KMS-11 (cell line): ENCODE measurements at regions not wholly inside any gene's neighbourhood (a gene's known extent, or its start where the extent isn't known, plus 50 kb on each side); places are given as distances from the start of the nearest gene placed in this dataset.
"Not testable (repeated sequence)": the region's sequence is repeated elsewhere in the genome, so short reads cannot be mapped to it uniquely, and the experiment has no call there.

Experiments used
- H2AFZ ChIP-seq: fragments of 200-600 bp; sonication (generic); 2 replicates; pipeline ENCODE4 v1.6.1; 2016; ENCODE audit warnings: antibody characterized with exemption, mixed run types, low read depth
- H3K27ac ChIP-seq: fragments of 200-600 bp; sonication (generic); 2 replicates; pipeline ENCODE4 v1.6.1; 2016; ENCODE audit warnings: mild to moderate bottlenecking, mixed run types
- H3K27me3 ChIP-seq: fragments of 200-600 bp; sonication (generic); 2 replicates; pipeline ENCODE4 v1.6.1; 2017; ENCODE audit warnings: mild to moderate bottlenecking, low read depth, mixed run types, moderate library complexity; ENCODE audit not compliant: insufficient read depth
- H3K36me3 ChIP-seq: fragments of 200-600 bp; sonication (generic); 2 replicates; pipeline ENCODE4 v1.6.1; 2017; ENCODE audit warnings: mild to moderate bottlenecking, mixed run types; ENCODE audit not compliant: insufficient read depth
- H3K4me1 ChIP-seq: fragments of 200-600 bp; sonication (generic); 2 replicates; pipeline ENCODE4 v1.6.1; 2016; ENCODE audit warnings: mild to moderate bottlenecking, low read depth, mixed run types; ENCODE audit not compliant: poor library complexity, severe bottlenecking
- H3K4me2 ChIP-seq: fragments of 200-600 bp; sonication (generic); 2 replicates; pipeline ENCODE4 v1.7.0; 2016; ENCODE audit warnings: mild to moderate bottlenecking, mixed run types
- H3K4me3 ChIP-seq: fragments of 200-600 bp; sonication (generic); IDR thresholded peaks from 2 replicates; pipeline ENCODE4 v1.6.1; 2017; ENCODE audit warnings: low read depth, low read length, mixed read lengths; ENCODE audit not compliant: insufficient read depth
- H3K79me2 ChIP-seq: fragments of 200-600 bp; sonication (generic); 2 replicates; pipeline ENCODE4 v1.6.1; 2016; ENCODE audit warnings: low read depth, mixed run types; ENCODE audit not compliant: insufficient read depth
- H3K9ac ChIP-seq: fragments of 200-600 bp; sonication (generic); 2 replicates; pipeline ENCODE4 v1.6.1; 2016; ENCODE audit warnings: mild to moderate bottlenecking, mixed run types
- H4K20me1 ChIP-seq: fragments of 200-600 bp; sonication (generic); 2 replicates; pipeline ENCODE4 v1.6.1; 2016; ENCODE audit warnings: mild to moderate bottlenecking, mixed run types; ENCODE audit not compliant: insufficient read depth
- CTCF ChIP-seq: fragments of 200-600 bp; sonication (generic); conservative IDR thresholded peaks from 2 replicates; pipeline ENCODE4 v1.6.1; 2017; ENCODE audit warnings: low read depth, mild to moderate bottlenecking, antibody characterized with exemption, low read length, moderate library complexity, mixed read lengths

DNA sequence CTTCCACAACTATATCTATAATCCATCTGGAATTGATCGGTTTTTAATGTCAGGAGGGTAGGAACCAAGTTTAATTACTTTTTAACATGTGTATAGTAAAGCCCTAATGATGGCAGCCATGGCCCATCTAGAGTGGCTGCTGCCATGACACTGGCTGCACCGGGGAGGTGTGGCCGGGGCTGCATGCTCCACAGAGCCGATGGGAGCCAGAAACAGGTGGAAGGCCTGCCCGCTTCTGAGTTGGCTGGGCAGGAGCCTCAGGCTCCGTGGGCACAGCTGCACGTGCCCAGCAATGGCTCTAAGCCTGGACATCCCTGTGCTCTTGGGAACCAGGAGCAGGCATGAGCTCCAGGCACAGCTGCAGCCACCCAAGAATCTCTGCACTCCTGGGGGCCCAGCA lies 73.0 kb downstream of the GBP6 start:
- Histone ChIP-seq H3K27me3 (no peaks in the 10 kb centered on the region), H3K36me3 (no peaks in the 10 kb centered on the region), H3K4me2 (no peak overlapping the region), H3K9ac (no peak overlapping the region), H3K4me1 (no peaks in the 10 kb centered on the region), H3K4me3 (no peak overlapping the region), H2AFZ (no peak overlapping the region), H3K27ac (no peak overlapping the region), H4K20me1 (no peaks in the 10 kb centered on the region), H3K79me2 (no peaks in the 10 kb centered on the region)
- no peak for TF ChIP-seq CTCF

- not testable (repeated sequence) for H3K36me3 ChIP-seq, H3K4me1 ChIP-seq, H3K27me3 ChIP-seq, H3K9ac ChIP-seq, H3K79me2 ChIP-seq, H3K27ac ChIP-seq, H2AFZ ChIP-seq, H4K20me1 ChIP-seq, H3K4me3 ChIP-seq, H3K4me2 ChIP-seq
Observed at GRCh38 chr1:89438301-89438700, 74.4 kb downstream of the GBP6 start.

DNA sequence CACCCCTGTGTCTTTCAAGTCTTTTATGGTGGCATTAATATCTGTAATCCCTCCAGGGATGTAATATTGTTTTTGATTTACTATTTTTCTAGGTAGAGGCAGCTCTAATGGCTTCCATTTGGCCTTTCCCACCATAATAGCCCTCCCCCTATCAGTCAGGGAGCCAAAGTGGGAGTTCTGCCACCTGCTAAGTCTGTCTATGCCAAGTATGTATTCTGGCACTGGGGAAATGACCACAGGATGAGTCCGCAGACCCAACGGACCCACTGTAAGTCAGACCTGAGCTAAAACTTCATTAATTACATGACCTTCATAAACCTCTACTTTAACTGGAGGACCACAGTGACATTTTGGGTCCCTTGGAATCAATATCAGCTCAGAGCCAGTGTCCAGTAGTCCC lies 77.1 kb downstream of the GBP6 start:
- no peak overlapping the region for H3K4me3 ChIP-seq
- H3K4me1 ChIP-seq, result no peaks in the 10 kb centered on the region
- no peak overlapping the region for H2AFZ ChIP-seq
- no peaks in the 10 kb centered on the region for H4K20me1 ChIP-seq
- H3K4me2 ChIP-seq, result no peak overlapping the region
- no peaks in the 10 kb centered on the region for H3K36me3 ChIP-seq
- no peak overlapping the region for H3K9ac ChIP-seq
- H3K79me2 ChIP-seq, result no peaks in the 10 kb centered on the region
- no peaks in the 10 kb centered on the region for H3K27me3 ChIP-seq
- H3K27ac ChIP-seq, result no peak overlapping the region
- no peak for TF ChIP-seq CTCF

DNA sequence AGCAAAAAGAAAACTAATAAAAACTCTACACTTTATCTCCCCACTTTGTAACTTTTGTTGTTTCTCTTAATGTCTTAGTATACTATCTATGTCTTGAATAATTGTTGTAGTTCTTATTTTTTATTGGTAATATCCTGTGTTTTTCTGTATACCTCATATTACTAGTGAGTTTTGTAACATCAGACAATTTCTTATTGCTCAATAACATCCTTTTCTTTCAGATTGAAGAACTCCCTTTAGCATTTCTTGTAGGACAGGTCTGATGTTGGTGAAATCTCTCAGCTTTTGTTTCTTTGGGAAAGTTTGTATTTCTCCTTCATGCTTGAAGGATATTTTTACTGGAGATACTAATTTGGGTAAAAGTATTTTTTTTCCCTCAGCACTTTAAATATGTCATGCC lies 79.8 kb upstream of the LRRC8B start:
- Histone ChIP-seq H3K4me2 (no peak overlapping the region), H3K27ac (no peak overlapping the region), H4K20me1 (no peaks in the 10 kb centered on the region), H3K79me2 (no peaks in the 10 kb centered on the region), H3K4me3 (no peak overlapping the region), H2AFZ (no peak overlapping the region), H3K27me3 (no peaks in the 10 kb centered on the region), H3K4me1 (no peaks in the 10 kb centered on the region), H3K9ac (no peak overlapping the region), H3K36me3 (no peaks in the 10 kb centered on the region)
- TF ChIP-seq CTCF, result no peak

- Histone ChIP-seq H3K4me2 (no peak overlapping the region), H3K9ac (no peak overlapping the region), H3K4me1 (no peaks in the 10 kb centered on the region), H3K36me3 (no peaks in the 10 kb centered on the region), H3K4me3 (no peak overlapping the region), H4K20me1 (no peaks in the 10 kb centered on the region), H3K27me3 (no peaks in the 10 kb centered on the region), H2AFZ (no peak overlapping the region), H3K79me2 (no peaks in the 10 kb centered on the region), H3K27ac (no peak overlapping the region)
- no peak for TF ChIP-seq CTCF
Observed at GRCh38 chr1:89451011-89451410, 73.6 kb upstream of the LRRC8B start.
